Right lobe of liver (tissue), 6 donors: ENCODE measurements at regions not wholly inside any gene's neighbourhood (a gene's known extent, or its start where the extent isn't known, plus 50 kb on each side); places are given as distances from the start of the nearest gene placed in this dataset.
"Not testable (repeated sequence)": the region's sequence is repeated elsewhere in the genome, so short reads cannot be mapped to it uniquely, and the experiment has no call there.

Source experiments
- ATAC-seq, 4 donors: fragments of 200-7000 bp; cut with Tn5 transposase; one replicate each; pipeline ENCODE4 v1.9.1; 2020; ENCODE audit warnings: mild to moderate bottlenecking in 4 of 4, moderate library complexity in 4 of 4
- DNase-seq, 3 donors: peaks; one replicate each; pipeline ENCODE4 v3.0.0-alpha.2; 2020
- H3K27ac ChIP-seq, 3 donors: fragments of 200-600 bp; one replicate each; pipeline ENCODE4 v1.8.0; 2022
- H3K27me3 ChIP-seq, 2 donors: fragments of 200-600 bp; one replicate each; pipeline ENCODE4 v1.8.0; 2022
- H3K36me3 ChIP-seq, 4 donors: fragments of 200-600 bp; sonication (generic) in 1 of 4; one replicate each; pipeline versions ENCODE4 v1.5.1 to v1.8.0; 2017 to 2022; ENCODE audit warnings: control low read depth in 1 of 4
- H3K4me1 ChIP-seq, 4 donors: fragments of 200-600 bp; sonication (generic) in 1 of 4; one replicate each; pipeline versions ENCODE4 v1.5.1 to v1.8.0; 2017 to 2022; ENCODE audit warnings: control low read depth in 1 of 4
- H3K4me3 ChIP-seq, 3 donors: fragments of 200-600 bp; one replicate each; pipeline ENCODE4 v1.8.0; 2022
- H3K9me3 ChIP-seq, 4 donors: fragments of 200-600 bp; sonication (generic) in 1 of 4; one replicate each; pipeline versions ENCODE4 v1.5.1 to v1.8.0; 2017 to 2022; ENCODE audit warnings: control low read depth in 1 of 4
- POLR2A ChIP-seq: fragments of 450-650 bp; IDR thresholded peaks from one replicate; pipeline ENCODE4 v1.6.1; 2017; ENCODE audit warnings: antibody characterized with exemption, mild to moderate bottlenecking
- WGBS: methylation state at CpG from one replicate; pipeline ENCODE4 v1.1.6; 2018; ENCODE audit warnings: low coverage, low lambda C conversion rate; ENCODE audit not compliant: insufficient coverage; ENCODE audit errors: missing lambda C conversion rate; 5-methylcytosine and 5-hydroxymethylcytosine counted together
- intact Hi-C, 2 donors: fragments of 100-400 bp; cut with DNase I; formaldehyde crosslinking; loops; one replicate each; pipeline versions ENCODE4 v1.11.2 to v1.14.1; 2022
- TF ChIP-seq, protein P1 (sequence below), 4 donors: fragments of 200-600 bp in 3 of 4; fragments of 450-650 bp in 1 of 4; IDR thresholded peaks; one replicate each; pipeline versions ENCODE4 v1.5.1 to v1.8.0; 2016 to 2022; ENCODE audit warnings: antibody characterized with exemption in 4 of 4, mild to moderate bottlenecking in 2 of 4
- donor health status: DM: no; HTN: yes; CAD: no.
- donor health status: DM: no; HTN: no; CAD: no.
- donor health status: DM: no; HTN: no; CAD: no.
- donor health status: DM: no; HTN: yes; CAD: no.
- donor health status: DM: no; HTN: yes; CAD: no.

DNA sequence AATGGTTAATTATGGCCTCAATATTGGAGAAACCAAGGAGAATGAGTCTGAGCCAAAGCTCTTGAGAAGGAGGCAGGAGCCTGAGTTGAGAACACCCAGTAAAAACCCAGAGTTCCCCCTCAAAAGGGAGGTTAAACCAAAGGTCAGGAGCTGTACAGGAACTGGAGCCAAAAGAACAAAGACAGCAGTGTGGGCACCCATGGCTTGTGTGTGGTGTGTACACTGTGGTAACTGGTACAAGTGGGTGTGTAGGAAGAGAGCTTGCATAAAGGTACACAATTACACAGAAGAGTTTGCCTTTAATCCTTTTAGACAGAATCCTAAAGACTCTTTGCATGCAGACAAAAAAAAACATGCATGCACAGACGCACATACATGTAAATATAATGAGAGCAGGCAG, 87.1 kb downstream of the IGSF1 start:
- peaks cover 0 to 9% of the 10 kb centered on the region in 2 donors for H3K27me3 ChIP-seq
- intact Hi-C loops: no loop called here
- 46% methylated on average over 1 of the region's 1 CpG for WGBS
- no peak for DNase-seq
- no peaks in the 10 kb centered on the region for H3K9me3 ChIP-seq
- no peak overlapping the region for H3K4me3 ChIP-seq
- no peak overlapping the region for H3K27ac ChIP-seq
- H3K4me1 ChIP-seq: no peaks in the 10 kb centered on the region
- no peak for TF ChIP-seq POLR2A
- TF ChIP-seq, protein P1, sequence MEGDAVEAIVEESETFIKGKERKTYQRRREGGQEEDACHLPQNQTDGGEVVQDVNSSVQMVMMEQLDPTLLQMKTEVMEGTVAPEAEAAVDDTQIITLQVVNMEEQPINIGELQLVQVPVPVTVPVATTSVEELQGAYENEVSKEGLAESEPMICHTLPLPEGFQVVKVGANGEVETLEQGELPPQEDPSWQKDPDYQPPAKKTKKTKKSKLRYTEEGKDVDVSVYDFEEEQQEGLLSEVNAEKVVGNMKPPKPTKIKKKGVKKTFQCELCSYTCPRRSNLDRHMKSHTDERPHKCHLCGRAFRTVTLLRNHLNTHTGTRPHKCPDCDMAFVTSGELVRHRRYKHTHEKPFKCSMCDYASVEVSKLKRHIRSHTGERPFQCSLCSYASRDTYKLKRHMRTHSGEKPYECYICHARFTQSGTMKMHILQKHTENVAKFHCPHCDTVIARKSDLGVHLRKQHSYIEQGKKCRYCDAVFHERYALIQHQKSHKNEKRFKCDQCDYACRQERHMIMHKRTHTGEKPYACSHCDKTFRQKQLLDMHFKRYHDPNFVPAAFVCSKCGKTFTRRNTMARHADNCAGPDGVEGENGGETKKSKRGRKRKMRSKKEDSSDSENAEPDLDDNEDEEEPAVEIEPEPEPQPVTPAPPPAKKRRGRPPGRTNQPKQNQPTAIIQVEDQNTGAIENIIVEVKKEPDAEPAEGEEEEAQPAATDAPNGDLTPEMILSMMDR (IDR thresholded peaks at IDR 0.05): no peak
- no peaks in the 10 kb centered on the region for H3K36me3 ChIP-seq
- ATAC-seq: no peak

DNA sequence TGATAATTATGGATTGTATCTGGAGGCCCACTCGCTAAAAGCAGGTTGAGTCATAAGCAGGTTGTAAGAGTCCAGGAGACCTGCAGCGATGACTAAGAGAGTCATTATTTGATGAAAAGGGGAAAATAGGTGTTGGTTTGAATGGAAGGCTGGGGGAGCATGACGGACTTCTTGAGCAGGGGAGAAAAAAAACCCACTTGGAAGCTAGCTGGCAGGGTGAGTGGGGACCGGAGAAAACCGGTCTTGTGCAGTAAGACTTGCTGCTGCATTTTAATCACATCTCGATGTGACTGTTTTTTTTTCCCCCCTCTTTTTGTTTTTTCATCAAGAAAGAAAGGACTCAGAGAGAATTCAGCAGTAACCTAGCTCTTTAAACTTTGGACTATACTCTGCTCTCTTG, 90.0 kb downstream of the IGSF1 start:
- H3K36me3 ChIP-seq: no peaks in the 10 kb centered on the region
- H3K9me3 ChIP-seq: no peaks in the 10 kb centered on the region
- ATAC-seq (no peak), DNase-seq (no peak)
- no peak overlapping the region for H3K4me3 ChIP-seq
- TF ChIP-seq, protein P1 (IDR thresholded peaks at IDR 0.05): no peak
- TF ChIP-seq POLR2A: no peak
- no peak overlapping the region for H3K27ac ChIP-seq
- whole genome bisulfite sequencing: 40% methylated on average over 6 of the region's 6 CpGs
- intact Hi-C loops: no loop called here
- H3K27me3 ChIP-seq: no peaks in the 10 kb centered on the region
- no peaks in the 10 kb centered on the region for H3K4me1 ChIP-seq

DNA sequence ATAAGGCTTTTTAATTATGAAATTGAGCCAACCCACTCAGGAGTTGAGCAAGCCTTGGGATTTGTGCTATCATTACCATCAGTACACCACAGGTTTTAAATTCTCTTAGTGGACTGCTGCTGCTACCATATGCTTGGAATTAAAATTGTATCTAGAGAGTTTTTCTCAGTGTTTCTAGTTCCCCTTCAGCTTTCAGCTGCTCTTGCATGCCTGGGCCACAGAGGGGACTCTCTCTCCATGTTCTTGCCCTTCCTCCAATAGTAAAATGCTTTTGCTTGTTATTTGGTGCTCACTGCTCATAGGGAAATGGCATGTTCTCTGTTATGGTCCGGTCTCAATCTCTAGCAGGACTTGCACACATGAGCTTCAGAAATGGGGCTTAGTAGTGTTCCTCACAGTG, 101.9 kb downstream of the IGSF1 start:
- 57% methylated on average over 1 of the region's 1 CpG for WGBS
- no peak overlapping the region for H3K27ac ChIP-seq
- TF ChIP-seq, protein P1 (IDR thresholded peaks at IDR 0.05): no peak
- no peak for TF ChIP-seq POLR2A
- H3K9me3 ChIP-seq: no peaks in the 10 kb centered on the region
- peaks cover 0 to 15% of the 10 kb centered on the region in 2 donors for H3K27me3 ChIP-seq
- H3K4me1 ChIP-seq: no peaks in the 10 kb centered on the region
- intact Hi-C loops: no loop called here
- DNase-seq (no peak), ATAC-seq (no peak)
- H3K4me3 ChIP-seq: no peak overlapping the region
- H3K36me3 ChIP-seq: no peaks in the 10 kb centered on the region

DNA sequence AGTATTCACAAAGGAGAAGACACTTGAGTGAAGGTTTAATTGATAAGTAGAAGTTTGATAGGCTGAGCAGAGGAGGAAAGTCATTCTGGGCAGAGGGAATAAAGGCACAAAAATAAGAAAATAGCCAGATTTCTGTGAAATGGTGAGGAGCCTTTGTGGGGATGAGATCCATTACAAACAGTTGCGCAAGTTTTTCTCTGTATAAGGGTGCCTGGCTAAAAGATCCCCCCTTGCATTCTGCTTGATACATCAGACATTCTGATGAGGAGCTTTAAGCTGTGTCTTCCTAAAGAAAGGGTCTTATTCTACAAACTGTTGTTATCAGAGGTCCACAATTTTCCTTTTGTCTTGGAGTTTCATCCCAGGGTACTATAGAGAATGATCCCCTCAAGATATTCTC, 112.0 kb downstream of the ARHGAP36 start:
- H3K4me3 ChIP-seq: no peak overlapping the region
- no peaks in the 10 kb centered on the region for H3K36me3 ChIP-seq
- 57% methylated on average over 1 of the region's 1 CpG for WGBS
- no peak for ATAC-seq
- DNase-seq: no peak
- intact Hi-C loops: no loop called here
- H3K4me1 ChIP-seq: no peaks in the 10 kb centered on the region
- no peak for TF ChIP-seq POLR2A
- TF ChIP-seq, protein P1 (IDR thresholded peaks at IDR 0.05): no peak
- no peaks in the 10 kb centered on the region for H3K27me3 ChIP-seq
- no peaks in the 10 kb centered on the region for H3K9me3 ChIP-seq
- no peak overlapping the region for H3K27ac ChIP-seq

DNA sequence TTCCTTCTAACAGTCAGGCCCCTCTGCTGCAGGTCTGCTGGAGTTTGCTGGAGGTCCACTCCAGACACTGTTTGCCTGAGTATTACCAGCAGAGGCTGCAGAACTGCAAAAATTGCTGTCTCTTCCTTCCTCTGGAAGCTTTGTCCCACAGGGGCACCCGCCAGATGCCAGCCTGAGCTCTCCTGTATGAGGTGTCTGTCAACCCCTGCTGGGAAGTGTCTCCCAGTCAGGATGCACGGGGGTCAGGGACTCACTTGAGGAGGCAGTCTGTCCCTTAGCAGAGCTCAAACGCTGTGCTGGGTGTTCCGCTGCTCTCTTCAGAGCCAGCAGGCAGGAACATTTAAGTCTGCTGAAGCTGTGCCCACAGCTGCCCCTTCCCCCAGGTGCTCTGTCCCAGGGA, 105.5 kb downstream of the ARHGAP36 start:
- intact Hi-C loops, DNase-seq: not testable (repeated sequence)

DNA sequence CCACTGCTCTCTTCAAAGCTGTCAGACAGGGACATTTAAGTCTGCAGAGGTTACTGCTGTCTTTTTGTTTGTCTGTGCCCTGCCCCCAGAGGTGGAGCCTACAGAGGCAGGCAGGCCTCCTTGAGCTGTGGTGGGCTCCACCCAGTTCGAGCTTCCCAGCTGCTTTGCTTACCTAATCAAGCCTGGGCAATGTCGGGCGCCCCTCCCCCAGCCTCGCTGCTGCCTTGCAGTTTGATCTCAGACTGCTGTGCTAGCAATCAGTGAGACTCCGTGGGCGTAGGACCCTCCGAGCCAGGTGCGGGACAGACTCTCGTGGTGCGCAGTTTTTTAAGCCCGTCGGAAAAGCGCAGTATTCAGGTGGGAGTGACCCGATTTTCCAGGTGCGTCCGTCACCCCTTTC, 99.5 kb downstream of the ARHGAP36 start:
- H3K27me3 ChIP-seq, H3K27ac ChIP-seq, DNase-seq, intact Hi-C loops, H3K36me3 ChIP-seq, H3K4me3 ChIP-seq, H3K9me3 ChIP-seq, H3K4me1 ChIP-seq, ATAC-seq: not testable (repeated sequence)
- no CpG with 5 or more reads among the region's 16 CpGs for WGBS

More for the DNA sequence above, 105.5 kb downstream of the ARHGAP36 start:
- H3K27ac ChIP-seq, H3K9me3 ChIP-seq, ATAC-seq, H3K36me3 ChIP-seq, H3K27me3 ChIP-seq, H3K4me1 ChIP-seq, H3K4me3 ChIP-seq: not testable (repeated sequence)
- no CpG with 5 or more reads among the region's 4 CpGs for WGBS
